Glutamatergic neuron (in vitro differentiated cells): ENCODE measurements at regions not wholly inside any gene's neighbourhood (a gene's known extent, or its start where the extent isn't known, plus 50 kb on each side); places are given as distances from the start of the nearest gene placed in this dataset.

ENCODE experiments used
- DNase-seq: peaks from one replicate; pipeline ENCODE4 v3.0.0; 2022
- H3K27ac Mint-ChIP-seq: one replicate; pipeline ENCODE4 v1.8.0; 2020; ENCODE audit warnings: mild to moderate bottlenecking, mixed read lengths, inconsistent platforms; ENCODE audit not compliant: unreplicated experiment
- H3K27me3 Mint-ChIP-seq: one replicate; pipeline ENCODE4 v1.8.0; 2020; ENCODE audit warnings: mild to moderate bottlenecking, moderate library complexity, mixed read lengths, inconsistent platforms; ENCODE audit not compliant: unreplicated experiment
- H3K36me3 Mint-ChIP-seq: one replicate; pipeline ENCODE4 v1.8.0; 2020; ENCODE audit warnings: mild to moderate bottlenecking, mixed read lengths, inconsistent platforms; ENCODE audit not compliant: unreplicated experiment
- H3K4me1 Mint-ChIP-seq: one replicate; pipeline ENCODE4 v1.8.0; 2020; ENCODE audit warnings: mild to moderate bottlenecking, low read depth, mixed read lengths, inconsistent platforms; ENCODE audit not compliant: unreplicated experiment
- H3K4me3 Mint-ChIP-seq: one replicate; pipeline ENCODE4 v1.8.0; 2020; ENCODE audit warnings: mild to moderate bottlenecking, mixed read lengths, inconsistent platforms; ENCODE audit not compliant: unreplicated experiment
- H3K9me3 Mint-ChIP-seq: one replicate; pipeline ENCODE4 v1.8.0; 2020; ENCODE audit warnings: mild to moderate bottlenecking, moderate library complexity, mixed read lengths, inconsistent platforms; ENCODE audit not compliant: unreplicated experiment
- CTCF ChIP-seq: fragments of 200-600 bp; sonication (generic); IDR thresholded peaks from one replicate; pipeline ENCODE4 v1.5.0; 2021; ENCODE audit not compliant: partially characterized antibody, unreplicated experiment

GRCh38 chr12:127780881-127781280 lies 486.1 kb upstream of the TMEM132C start:
- TF ChIP-seq CTCF, result no peak
- H3K4me3 Mint-ChIP-seq, result no peak overlapping the region
- no peaks in the 10 kb centered on the region for H3K4me1 Mint-ChIP-seq
- no peak overlapping the region for H3K27ac Mint-ChIP-seq
- peaks cover 6% of the 10 kb centered on the region for H3K9me3 Mint-ChIP-seq
- H3K27me3 Mint-ChIP-seq, result peaks cover 3% of the 10 kb centered on the region
- DNase-seq, result no peak
- peaks cover 6% of the 10 kb centered on the region for H3K36me3 Mint-ChIP-seq

- Mint-ChIP-seq H3K4me3 (no peak overlapping the region), H3K36me3 (peaks cover 6% of the 10 kb centered on the region), H3K4me1 (no peaks in the 10 kb centered on the region), H3K9me3 (peaks cover 4% of the 10 kb centered on the region), H3K27ac (no peak overlapping the region), H3K27me3 (peaks cover 5% of the 10 kb centered on the region)
- no peak for TF ChIP-seq CTCF
- no peak for DNase-seq
Measured at GRCh38 chr12:127781336-127781735, 485.6 kb upstream of the TMEM132C start.

DNA sequence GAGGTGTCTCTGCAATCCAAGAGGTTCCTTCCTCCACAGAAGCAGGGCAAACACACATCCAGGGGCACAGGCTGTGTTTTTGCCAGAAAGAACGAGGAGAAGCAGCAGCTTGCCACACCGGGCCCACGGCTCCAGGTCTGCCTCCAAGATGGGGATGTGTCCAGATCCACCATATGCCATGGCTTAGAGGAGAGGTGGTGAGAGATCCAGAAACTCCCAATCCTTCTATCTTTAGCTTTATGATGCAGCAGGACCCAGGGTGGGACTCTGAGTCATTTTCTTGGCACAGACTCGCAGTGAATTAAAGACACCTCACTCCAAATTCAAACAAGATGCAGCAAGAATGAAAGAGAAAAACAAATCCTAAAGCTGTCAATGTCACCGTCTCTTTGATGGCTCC lies 481.4 kb upstream of the TMEM132C start:
- H3K9me3 Mint-ChIP-seq, result peaks cover 4% of the 10 kb centered on the region
- TF ChIP-seq CTCF, result no peak
- no peak overlapping the region for H3K4me3 Mint-ChIP-seq
- peaks cover 8% of the 10 kb centered on the region for H3K27me3 Mint-ChIP-seq
- H3K4me1 Mint-ChIP-seq, result no peaks in the 10 kb centered on the region
- peaks cover 6% of the 10 kb centered on the region for H3K36me3 Mint-ChIP-seq
- no peak for DNase-seq
- H3K27ac Mint-ChIP-seq, result no peak overlapping the region

DNA sequence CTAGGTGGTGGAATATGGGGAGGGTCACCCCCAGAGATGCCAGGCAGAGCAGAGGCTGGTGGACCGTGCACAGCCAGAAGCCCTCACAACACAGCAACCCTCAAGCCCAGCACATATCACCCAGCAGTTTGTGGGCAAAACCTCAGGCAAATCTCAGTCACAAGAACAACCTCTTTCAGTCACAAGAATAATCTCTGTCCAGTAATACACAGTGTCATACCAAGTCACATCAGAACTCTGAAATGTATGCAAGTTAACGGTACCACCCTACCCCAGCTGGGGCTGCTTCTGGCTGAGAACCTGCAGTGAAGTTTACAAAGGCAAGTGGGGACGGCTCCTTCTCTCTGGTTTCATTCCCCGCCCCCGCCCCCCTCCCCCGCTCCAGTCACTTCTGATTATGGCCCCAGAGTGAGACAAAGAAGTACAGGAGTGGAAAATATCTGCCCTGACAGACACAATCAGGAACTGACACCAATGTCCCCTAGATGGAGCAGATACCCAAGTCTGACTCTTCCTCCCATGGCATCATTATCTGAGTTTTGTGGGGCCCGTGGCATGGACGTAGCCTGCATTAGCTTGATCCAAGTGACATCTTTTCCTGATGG lies 480.9 kb upstream of the TMEM132C start:
- Mint-ChIP-seq H3K27ac (no peak overlapping the region), H3K9me3 (peaks cover 4% of the 10 kb centered on the region), H3K36me3 (peaks cover 6% of the 10 kb centered on the region), H3K4me1 (no peaks in the 10 kb centered on the region), H3K4me3 (no peak overlapping the region), H3K27me3 (peaks cover 8% of the 10 kb centered on the region)
- no peak for TF ChIP-seq CTCF
- no peak for DNase-seq

- no peak for TF ChIP-seq CTCF
- Mint-ChIP-seq H3K27me3 (peaks cover 8% of the 10 kb centered on the region), H3K9me3 (peaks cover 2% of the 10 kb centered on the region), H3K4me3 (no peak overlapping the region), H3K27ac (no peak overlapping the region), H3K36me3 (peaks cover 6% of the 10 kb centered on the region), H3K4me1 (no peaks in the 10 kb centered on the region)
- DNase-seq, result no peak
Measured at GRCh38 chr12:127787544-127787943, 479.4 kb upstream of the TMEM132C start.
